Activated CD8-positive, alpha-beta T cell treated with anti-CD3 and anti-CD28 coated beads for 36 hours (primary cell): ENCODE measurements at regions not wholly inside any gene's neighbourhood (a gene's known extent, or its start where the extent isn't known, plus 50 kb on each side); places are given as distances from the start of the nearest gene placed in this dataset.

Source experiments
- ATAC-seq: fragments of 200-7000 bp; cut with Tn5 transposase; one replicate; pipeline ENCODE4 v1.10.0; 2021; ENCODE audit warnings: mild to moderate bottlenecking, moderate library complexity
- CTCF ChIA-PET: fragments of 350-600 bp; sonication (Branson Sonifier 250); formaldehyde crosslinking; loops from one replicate; lab custom pipeline; 2021; ENCODE audit warnings: antibody characterized with exemption; lab: Charles Lee
- POLR2A ChIA-PET: fragments of 350-600 bp; sonication (Branson Sonifier 250); formaldehyde crosslinking; loops from one replicate; lab custom pipeline; 2021; ENCODE audit warnings: antibody characterized with exemption; lab: Charles Lee
- DNase-seq: peaks from one replicate; pipeline ENCODE4 v3.0.0-alpha.2; 2020
- H3K27ac Mint-ChIP-seq: one replicate; pipeline ENCODE4 v1.8.0; 2021; ENCODE audit warnings: mild to moderate bottlenecking, mixed read lengths
- H3K27me3 Mint-ChIP-seq: one replicate; pipeline ENCODE4 v1.8.0; 2021; ENCODE audit warnings: mixed read lengths
- H3K36me3 Mint-ChIP-seq: one replicate; pipeline ENCODE4 v1.8.0; 2021; ENCODE audit warnings: low read depth, mixed read lengths
- H3K4me1 Mint-ChIP-seq: one replicate; pipeline ENCODE4 v1.8.0; 2021; ENCODE audit warnings: low read depth, mixed read lengths
- H3K4me3 Mint-ChIP-seq: one replicate; pipeline ENCODE4 v1.8.0; 2021; ENCODE audit warnings: mild to moderate bottlenecking, moderate library complexity, mixed read lengths
- H3K9me3 Mint-ChIP-seq: one replicate; pipeline ENCODE4 v1.8.0; 2021; ENCODE audit warnings: mixed read lengths
- intact Hi-C: fragments of 100-400 bp; cut with micrococcal nuclease; formaldehyde crosslinking; loops from one replicate; pipeline ENCODE4 v1.10.0; 2022
- TF ChIP-seq, protein P1 (sequence below): fragments of 200-600 bp; IDR thresholded peaks from one replicate; pipeline ENCODE4 v1.8.0; 2022; ENCODE audit warnings: antibody characterized with exemption, mild to moderate bottlenecking

DNA sequence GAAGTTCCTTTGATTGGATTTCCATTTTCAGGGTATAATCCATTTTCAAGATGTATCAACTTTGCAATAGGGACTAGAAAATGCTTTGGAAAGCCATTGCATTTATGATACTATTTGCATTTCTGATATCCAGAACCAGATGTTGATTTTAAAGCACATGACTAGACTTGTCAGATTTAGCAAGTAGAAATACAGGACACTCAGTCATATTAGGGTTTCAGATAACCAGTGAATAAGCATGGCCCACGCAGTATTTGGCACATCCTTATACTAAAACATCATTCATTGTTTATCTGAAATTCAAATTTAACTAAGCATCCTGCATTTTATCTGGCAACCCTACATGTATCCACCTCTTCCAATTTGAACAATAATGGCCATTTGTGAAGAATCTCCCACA is 113.3 kb upstream of the DPT start:
- ChIA-PET CTCF (interaction anchor here (1.3 kb wide), 1 partner anchor 18 kb away, joined by 3 read pairs; no protein-coding TSS in a partner anchor), POLR2A (no interaction called here)
- H3K27ac Mint-ChIP-seq, result no peak overlapping the region
- no peaks in the 10 kb centered on the region for H3K36me3 Mint-ChIP-seq
- TF ChIP-seq, protein P1, sequence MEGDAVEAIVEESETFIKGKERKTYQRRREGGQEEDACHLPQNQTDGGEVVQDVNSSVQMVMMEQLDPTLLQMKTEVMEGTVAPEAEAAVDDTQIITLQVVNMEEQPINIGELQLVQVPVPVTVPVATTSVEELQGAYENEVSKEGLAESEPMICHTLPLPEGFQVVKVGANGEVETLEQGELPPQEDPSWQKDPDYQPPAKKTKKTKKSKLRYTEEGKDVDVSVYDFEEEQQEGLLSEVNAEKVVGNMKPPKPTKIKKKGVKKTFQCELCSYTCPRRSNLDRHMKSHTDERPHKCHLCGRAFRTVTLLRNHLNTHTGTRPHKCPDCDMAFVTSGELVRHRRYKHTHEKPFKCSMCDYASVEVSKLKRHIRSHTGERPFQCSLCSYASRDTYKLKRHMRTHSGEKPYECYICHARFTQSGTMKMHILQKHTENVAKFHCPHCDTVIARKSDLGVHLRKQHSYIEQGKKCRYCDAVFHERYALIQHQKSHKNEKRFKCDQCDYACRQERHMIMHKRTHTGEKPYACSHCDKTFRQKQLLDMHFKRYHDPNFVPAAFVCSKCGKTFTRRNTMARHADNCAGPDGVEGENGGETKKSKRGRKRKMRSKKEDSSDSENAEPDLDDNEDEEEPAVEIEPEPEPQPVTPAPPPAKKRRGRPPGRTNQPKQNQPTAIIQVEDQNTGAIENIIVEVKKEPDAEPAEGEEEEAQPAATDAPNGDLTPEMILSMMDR, result no peak
- DNase-seq (no peak), ATAC-seq (no peak)
- intact Hi-C loops, result no loop called here
- no peaks in the 10 kb centered on the region for H3K9me3 Mint-ChIP-seq
- H3K4me1 Mint-ChIP-seq, result no peaks in the 10 kb centered on the region
- no peak overlapping the region for H3K4me3 Mint-ChIP-seq
- peaks cover 5% of the 10 kb centered on the region for H3K27me3 Mint-ChIP-seq

DNA sequence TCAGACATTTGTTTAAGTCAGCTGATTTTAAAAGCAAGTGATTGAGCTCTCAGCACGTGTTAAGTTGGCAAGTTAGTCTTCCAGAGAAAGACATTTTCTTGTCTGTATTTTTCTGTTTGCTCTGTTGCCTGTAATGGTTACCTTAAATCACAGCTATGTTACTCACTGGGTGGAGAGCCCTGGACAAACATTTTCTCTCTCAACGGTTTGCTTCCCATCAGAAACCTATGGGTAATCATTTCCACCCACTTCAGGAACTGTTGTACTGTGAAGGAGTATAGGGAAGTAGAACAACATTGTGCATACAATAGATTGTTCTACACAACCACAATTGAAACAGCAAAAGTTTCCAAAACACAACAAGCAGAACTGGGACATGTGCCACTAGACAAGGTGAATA is 113.9 kb upstream of the DPT start:
- TF ChIP-seq, protein P1, result no peak
- ChIA-PET CTCF (interaction anchor here (1.3 kb wide), 1 partner anchor 18 kb away, joined by 3 read pairs; no protein-coding TSS in a partner anchor), POLR2A (no interaction called here)
- H3K9me3 Mint-ChIP-seq, result no peaks in the 10 kb centered on the region
- H3K4me3 Mint-ChIP-seq, result no peak overlapping the region
- no peaks in the 10 kb centered on the region for H3K36me3 Mint-ChIP-seq
- ATAC-seq, result no peak
- intact Hi-C loops, result no loop called here
- no peak overlapping the region for H3K27ac Mint-ChIP-seq
- DNase-seq, result no peak
- H3K4me1 Mint-ChIP-seq, result no peaks in the 10 kb centered on the region
- peaks cover 5% of the 10 kb centered on the region for H3K27me3 Mint-ChIP-seq

DNA sequence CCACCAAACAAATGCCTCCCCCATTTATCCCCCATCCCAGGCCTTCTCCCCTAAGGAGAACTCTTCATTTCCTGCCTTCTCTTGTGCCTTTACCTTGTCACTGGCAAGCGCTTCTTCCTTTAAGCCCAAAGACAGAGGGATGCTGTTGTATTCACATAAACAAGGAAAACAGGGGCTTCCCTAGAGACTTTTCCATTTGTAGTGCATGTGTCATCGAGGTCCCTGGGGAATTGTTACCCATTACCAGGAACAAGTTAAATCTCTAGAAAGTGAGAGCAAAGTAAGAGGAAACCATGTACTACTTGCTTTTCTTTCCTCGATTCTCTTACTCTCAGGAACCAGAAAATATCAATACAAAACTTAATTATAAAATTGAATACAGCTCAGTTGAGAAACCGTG is 114.4 kb upstream of the DPT start:
- Mint-ChIP-seq H3K27me3 (peaks cover 7% of the 10 kb centered on the region), H3K27ac (no peak overlapping the region), H3K9me3 (no peaks in the 10 kb centered on the region), H3K4me3 (no peak overlapping the region), H3K4me1 (no peaks in the 10 kb centered on the region), H3K36me3 (no peaks in the 10 kb centered on the region)
- DNase-seq (no peak), ATAC-seq (no peak)
- intact Hi-C loops, result no loop called here
- ChIA-PET CTCF (no interaction called here), POLR2A (no interaction called here)
- TF ChIP-seq, protein P1, result no peak

DNA sequence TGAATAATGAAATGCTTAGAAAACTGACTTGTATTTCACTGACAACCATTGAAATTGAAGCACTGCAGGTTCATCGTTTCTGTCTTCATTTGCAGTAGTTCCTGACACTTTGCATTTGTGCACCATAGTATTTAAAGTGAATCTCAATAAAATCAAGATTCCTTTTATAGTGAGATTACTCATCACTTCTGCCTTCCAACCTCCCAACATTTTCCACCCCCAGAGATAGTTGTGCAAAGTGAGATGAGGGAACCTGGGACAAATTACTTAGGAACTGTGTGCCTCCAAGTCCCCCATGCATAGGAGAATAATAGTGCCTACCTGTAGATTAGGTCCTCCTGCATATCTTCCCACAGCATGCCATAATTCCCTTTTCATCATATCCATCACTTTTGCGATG is 114.9 kb upstream of the DPT start:
- H3K9me3 Mint-ChIP-seq, result no peaks in the 10 kb centered on the region
- DNase-seq, result no peak
- TF ChIP-seq, protein P1, result no peak
- no peak for ATAC-seq
- no peak overlapping the region for H3K4me3 Mint-ChIP-seq
- H3K36me3 Mint-ChIP-seq, result no peaks in the 10 kb centered on the region
- H3K27me3 Mint-ChIP-seq, result peaks cover 9% of the 10 kb centered on the region
- intact Hi-C loops, result no loop called here
- POLR2A ChIA-PET, result no interaction called here
- no peaks in the 10 kb centered on the region for H3K4me1 Mint-ChIP-seq
- no peak overlapping the region for H3K27ac Mint-ChIP-seq
- CTCF ChIA-PET, result no interaction called here

DNA sequence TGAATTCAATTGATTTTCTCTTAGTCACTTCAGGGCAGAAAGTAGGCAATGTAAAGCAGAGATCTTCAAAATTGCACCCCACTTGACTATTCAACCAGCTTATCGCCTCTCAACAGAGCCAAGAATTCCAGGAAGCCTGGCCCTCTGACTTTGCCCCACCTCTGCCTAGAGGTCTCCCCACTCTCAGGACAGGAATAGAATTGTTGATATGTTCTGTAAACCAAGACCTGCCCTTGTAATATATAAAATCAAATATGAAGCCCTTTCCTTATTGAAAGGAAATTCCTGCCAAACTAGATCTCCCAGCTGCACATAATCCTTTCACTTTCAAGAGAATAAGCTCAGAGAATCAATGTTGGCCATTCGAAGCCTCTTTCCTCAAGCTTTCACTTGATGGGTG is 116.1 kb upstream of the DPT start:
- no peaks in the 10 kb centered on the region for H3K36me3 Mint-ChIP-seq
- ChIA-PET POLR2A (no interaction called here), CTCF (no interaction called here)
- H3K4me1 Mint-ChIP-seq, result no peaks in the 10 kb centered on the region
- no peak for ATAC-seq
- H3K27me3 Mint-ChIP-seq, result peaks cover 9% of the 10 kb centered on the region
- H3K9me3 Mint-ChIP-seq, result no peaks in the 10 kb centered on the region
- H3K27ac Mint-ChIP-seq, result no peak overlapping the region
- intact Hi-C loops, result no loop called here
- TF ChIP-seq, protein P1, result no peak
- DNase-seq, result no peak
- H3K4me3 Mint-ChIP-seq, result no peak overlapping the region
